A673 (cell line): ENCODE measurements at regions not wholly inside any gene's neighbourhood (a gene's known extent, or its start where the extent isn't known, plus 50 kb on each side); places are given as distances from the start of the nearest gene placed in this dataset.

Source experiments
- BruUV-seq: library from RNA; stranded (reverse); fragments of 400-500 nt; replicated peaks from 2 replicates; lab custom pipeline; 2021; lab: Mats Ljungman, UMichigan
- CTCF ChIA-PET: fragments of 300-600 bp; sonication (Branson Sonifier 250); formaldehyde crosslinking; loops from one replicate; lab custom pipeline; 2022; ENCODE audit warnings: antibody characterized with exemption; lab: Charles Lee
- POLR2A ChIA-PET: fragments of 300-600 bp; sonication (Branson Sonifier 250); formaldehyde crosslinking; loops from one replicate; lab custom pipeline; 2022; ENCODE audit warnings: antibody characterized with exemption; ENCODE audit not compliant: low non-redundant PET; lab: Charles Lee
- DNase-seq: peaks from one replicate; pipeline ENCODE4 v3.0.0-alpha.2; 2015; ENCODE audit warnings: low spot score
- H3K27ac ChIP-seq: fragments of 200-600 bp; sonication (generic); 2 replicates; pipeline ENCODE4 v1.5.1; 2016; ENCODE audit warnings: mixed run types, low read depth, mild to moderate bottlenecking, mixed read lengths, antibody characterized with exemption, low read length; ENCODE audit not compliant: poor library complexity, severe bottlenecking
- H3K27me3 ChIP-seq: fragments of 200-600 bp; sonication (generic); replicated peaks from 2 replicates; pipeline ENCODE4 v1.6.1; 2017; ENCODE audit warnings: mixed run types, low read depth, mild to moderate bottlenecking, mixed read lengths, antibody characterized with exemption, low read length; ENCODE audit not compliant: insufficient read depth, poor library complexity
- H3K36me3 ChIP-seq: fragments of 200-600 bp; sonication (generic); 2 replicates; pipeline ENCODE4 v1.6.1; 2016; ENCODE audit warnings: mixed run types, mild to moderate bottlenecking, mixed read lengths, antibody characterized with exemption, low read length; ENCODE audit not compliant: insufficient read depth, poor library complexity, severe bottlenecking
- H3K4me1 ChIP-seq: fragments of 200-600 bp; sonication (generic); 2 replicates; pipeline ENCODE4 v1.6.1; 2017; ENCODE audit warnings: mixed run types, mild to moderate bottlenecking, mixed read lengths, antibody characterized with exemption, low read length; ENCODE audit not compliant: insufficient read depth, poor library complexity, severe bottlenecking
- H3K4me3 ChIP-seq: fragments of 200-600 bp; sonication (generic); 2 replicates; pipeline ENCODE4 v1.5.1; 2016; ENCODE audit warnings: low read depth, mixed run types, mild to moderate bottlenecking, mixed read lengths, low read length; ENCODE audit not compliant: poor library complexity, severe bottlenecking
- H3K9me3 ChIP-seq: fragments of 200-600 bp; sonication (generic); 2 replicates; pipeline ENCODE4 v1.6.1; 2016; ENCODE audit warnings: mixed run types, low read depth, mild to moderate bottlenecking, mixed read lengths, antibody characterized with exemption, low read length; ENCODE audit not compliant: poor library complexity, severe bottlenecking
- EZH2 ChIP-seq: fragments of 200-600 bp; sonication (generic); IDR thresholded peaks from 2 replicates; pipeline ENCODE4 v1.6.1; 2017; ENCODE audit warnings: borderline replicate concordance, low read depth, mild to moderate bottlenecking, mixed read lengths, antibody characterized with exemption, low read length; ENCODE audit not compliant: poor library complexity, severe bottlenecking
- intact Hi-C: fragments of 100-400 bp; cut with micrococcal nuclease; formaldehyde crosslinking; loops from one replicate; pipeline ENCODE4 v1.10.0; 2022; ENCODE audit not compliant: unreplicated experiment
- TF ChIP-seq, protein P1 (sequence below): fragments of 300-800, 200-600 bp; sonication (generic); conservative IDR thresholded peaks from 2 replicates; pipeline ENCODE4 v1.5.1; 2017; ENCODE audit warnings: low read depth, mild to moderate bottlenecking, antibody characterized with exemption, low read length, moderate library complexity, mixed read lengths

GRCh38 chr5:125041798-125042197 is 295.4 kb upstream of the ZNF608 start:
- Histone ChIP-seq H3K4me3 (no peak overlapping the region), H3K4me1 (no peaks in the 10 kb centered on the region), H3K9me3 (no peaks in the 10 kb centered on the region), H3K36me3 (no peaks in the 10 kb centered on the region), H3K27ac (no peak overlapping the region), H3K27me3 (no peaks in the 10 kb centered on the region)
- TF ChIP-seq EZH2: no peak
- TF ChIP-seq, protein P1, sequence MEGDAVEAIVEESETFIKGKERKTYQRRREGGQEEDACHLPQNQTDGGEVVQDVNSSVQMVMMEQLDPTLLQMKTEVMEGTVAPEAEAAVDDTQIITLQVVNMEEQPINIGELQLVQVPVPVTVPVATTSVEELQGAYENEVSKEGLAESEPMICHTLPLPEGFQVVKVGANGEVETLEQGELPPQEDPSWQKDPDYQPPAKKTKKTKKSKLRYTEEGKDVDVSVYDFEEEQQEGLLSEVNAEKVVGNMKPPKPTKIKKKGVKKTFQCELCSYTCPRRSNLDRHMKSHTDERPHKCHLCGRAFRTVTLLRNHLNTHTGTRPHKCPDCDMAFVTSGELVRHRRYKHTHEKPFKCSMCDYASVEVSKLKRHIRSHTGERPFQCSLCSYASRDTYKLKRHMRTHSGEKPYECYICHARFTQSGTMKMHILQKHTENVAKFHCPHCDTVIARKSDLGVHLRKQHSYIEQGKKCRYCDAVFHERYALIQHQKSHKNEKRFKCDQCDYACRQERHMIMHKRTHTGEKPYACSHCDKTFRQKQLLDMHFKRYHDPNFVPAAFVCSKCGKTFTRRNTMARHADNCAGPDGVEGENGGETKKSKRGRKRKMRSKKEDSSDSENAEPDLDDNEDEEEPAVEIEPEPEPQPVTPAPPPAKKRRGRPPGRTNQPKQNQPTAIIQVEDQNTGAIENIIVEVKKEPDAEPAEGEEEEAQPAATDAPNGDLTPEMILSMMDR: no peak
- no peak for DNase-seq
- intact Hi-C loops: no loop called here
- ChIA-PET POLR2A (no interaction called here), CTCF (no interaction called here)
- no TSS peak for BruUV-seq

DNA sequence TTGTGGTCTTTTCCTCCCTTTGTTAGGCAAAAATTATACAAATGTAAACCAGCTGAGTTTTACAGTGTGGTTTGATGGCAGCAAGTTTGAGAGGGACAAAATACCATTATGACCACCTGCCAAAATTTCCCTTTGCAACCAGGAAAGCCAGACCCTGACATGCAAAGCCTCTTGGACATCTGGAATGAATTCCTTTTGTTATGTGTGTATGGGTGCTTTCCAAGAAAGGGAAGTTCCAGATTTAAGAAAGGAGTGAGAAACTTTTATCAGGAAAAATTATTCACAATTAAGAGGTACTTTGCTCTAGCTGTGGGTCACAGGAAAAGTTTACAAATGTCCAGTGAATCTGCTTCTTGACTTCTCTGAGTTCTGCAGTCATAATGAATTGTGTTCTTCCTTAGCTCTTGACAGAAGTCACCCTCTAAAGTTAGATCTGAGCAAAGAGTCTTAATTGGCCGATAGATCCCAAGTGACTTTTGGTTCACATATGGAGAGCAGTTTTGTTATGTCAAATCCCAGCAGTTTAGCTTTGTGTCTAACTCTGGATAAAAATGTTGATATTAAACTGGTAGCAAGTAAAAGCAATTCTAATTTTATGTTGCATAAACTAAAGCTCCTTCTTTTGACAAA is 295.9 kb upstream of the ZNF608 start:
- H3K4me3 ChIP-seq: no peak overlapping the region
- no peaks in the 10 kb centered on the region for H3K36me3 ChIP-seq
- no peaks in the 10 kb centered on the region for H3K9me3 ChIP-seq
- H3K27me3 ChIP-seq: no peaks in the 10 kb centered on the region
- DNase-seq: no peak
- ChIA-PET POLR2A (no interaction called here), CTCF (no interaction called here)
- no peaks in the 10 kb centered on the region for H3K4me1 ChIP-seq
- TF ChIP-seq, protein P1: no peak
- no peak for TF ChIP-seq EZH2
- intact Hi-C loops: no loop called here
- no TSS peak for BruUV-seq
- H3K27ac ChIP-seq: no peak overlapping the region

DNA sequence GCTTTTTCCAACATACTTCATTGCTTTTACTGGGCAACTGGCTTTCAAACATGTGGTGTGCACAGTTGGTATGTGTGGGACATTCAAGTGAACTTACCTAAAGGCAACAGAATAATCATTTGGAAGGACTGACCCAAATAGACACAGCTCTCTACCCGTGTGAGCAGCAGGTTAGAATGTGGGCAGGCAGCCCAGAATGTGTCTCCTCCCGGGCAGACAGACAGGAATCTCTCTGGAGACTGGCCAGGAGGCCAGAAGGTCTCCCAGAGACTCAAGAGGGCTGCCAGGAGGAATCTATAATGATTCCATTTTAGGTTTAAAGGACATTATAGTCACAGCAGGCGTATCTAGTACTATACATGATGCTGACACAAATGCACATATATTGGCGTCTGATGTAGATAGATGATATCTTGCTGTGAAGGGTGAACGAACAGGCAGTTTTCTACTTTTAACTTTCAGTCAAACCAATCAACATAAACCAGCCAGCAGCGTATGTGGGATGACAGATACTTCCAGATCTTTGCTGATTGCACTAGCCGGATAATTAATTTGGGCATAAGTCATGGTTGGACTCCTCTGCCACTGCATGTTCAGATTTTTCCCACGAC is 297.4 kb upstream of the ZNF608 start:
- POLR2A ChIA-PET: no interaction called here
- BruUV-seq: no TSS peak
- H3K4me1 ChIP-seq: no peaks in the 10 kb centered on the region
- intact Hi-C loops: no loop called here
- no peaks in the 10 kb centered on the region for H3K36me3 ChIP-seq
- CTCF ChIA-PET: no interaction called here
- TF ChIP-seq EZH2: no peak
- TF ChIP-seq, protein P1: no peak
- peak; percentile 11 for DNase-seq
- no peaks in the 10 kb centered on the region for H3K9me3 ChIP-seq
- H3K27me3 ChIP-seq: no peaks in the 10 kb centered on the region
- H3K4me3 ChIP-seq: no peak overlapping the region
- no peak overlapping the region for H3K27ac ChIP-seq
